GM18507 (cell line): ENCODE measurements at regions not wholly inside any gene's neighbourhood (a gene's known extent, or its start where the extent isn't known, plus 50 kb on each side); places are given as distances from the start of the nearest gene placed in this dataset.
"Not testable (repeated sequence)": the region's sequence is repeated elsewhere in the genome, so short reads cannot be mapped to it uniquely, and the experiment has no call there.

Source experiments
- DNase-seq: peaks from one replicate; pipeline ENCODE4 v3.0.0; 2011; ENCODE audit warnings: low read depth; ENCODE audit not compliant: insufficient read length; ENCODE audit errors: extremely low spot score
- FAIRE-seq: peaks from 2 replicates; lab custom pipeline; 2011; peaks lifted over from hg19 to GRCh38; lab: Jason Lieb, UNC

DNA sequence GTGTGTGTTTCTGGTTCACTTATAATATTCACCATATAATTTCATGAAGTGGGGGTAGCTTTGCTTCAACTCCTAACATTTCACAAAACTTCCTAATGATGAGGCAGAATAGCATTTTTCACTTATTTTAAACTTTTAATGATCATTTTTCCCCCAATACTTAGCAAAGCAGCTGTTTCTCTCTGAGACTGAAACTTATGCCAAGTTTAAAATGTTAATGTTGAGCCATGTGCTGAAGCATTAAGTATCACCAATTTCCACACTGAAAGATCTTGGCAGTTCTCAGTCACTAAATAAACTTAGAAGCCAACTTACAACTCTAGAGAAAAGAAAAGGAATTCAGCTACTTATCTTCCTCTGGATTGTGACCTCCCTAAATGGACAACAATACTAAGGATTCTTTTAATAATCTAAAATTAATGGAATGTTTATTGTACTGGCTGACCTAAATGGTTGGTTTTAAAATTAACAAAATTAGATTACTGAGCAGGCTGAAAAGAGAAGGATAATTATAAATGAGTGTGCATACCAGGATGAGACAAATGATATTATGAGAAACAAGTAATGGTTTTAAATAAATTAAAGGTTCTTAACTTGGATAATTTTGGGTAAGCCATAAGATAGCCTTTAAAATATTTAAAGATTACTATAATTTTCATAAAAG is 1429.4 kb upstream of the ADGRL3 start:
- DNase-seq (no peak), FAIRE-seq (no peak)

- DNase-seq (no peak), FAIRE-seq (no peak)
Measured at GRCh38 chr4:59772641-59773139, 1427.4 kb upstream of the ADGRL3 start.

GRCh38 chr4:59780271-59780670 is 1419.9 kb upstream of the ADGRL3 start:
- FAIRE-seq, DNase-seq: not testable (repeated sequence)

GRCh38 chr4:59805176-59805575 is 1395.0 kb upstream of the ADGRL3 start:
- FAIRE-seq, result no peak

GRCh38 chr4:59814402-59815010 is 1385.6 kb upstream of the ADGRL3 start:
- DNase-seq (no peak), FAIRE-seq (no peak)

More at GRCh38 chr4:59805176-59805575, 1395.0 kb upstream of the ADGRL3 start:
- DNase-seq, result no peak

DNA sequence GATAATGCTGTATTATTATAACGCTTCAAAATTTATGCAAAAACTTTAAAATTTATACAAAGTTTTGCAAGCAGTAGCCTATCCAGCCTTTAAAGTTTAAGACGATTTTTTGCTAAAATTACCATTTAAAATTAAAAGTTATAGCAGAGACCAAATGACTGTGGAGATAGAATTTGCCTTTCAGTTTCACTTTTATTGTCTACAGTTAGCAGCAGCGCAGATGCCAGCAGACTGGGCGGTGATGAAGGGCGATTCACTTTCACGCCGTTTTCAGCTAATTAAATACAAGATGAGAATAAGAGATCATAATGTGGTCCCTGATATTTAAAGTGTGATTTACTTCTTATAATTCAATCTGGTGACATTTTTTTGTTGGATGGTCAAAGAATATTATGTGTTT is 1381.5 kb upstream of the ADGRL3 start:
- FAIRE-seq, result no peak

DNA sequence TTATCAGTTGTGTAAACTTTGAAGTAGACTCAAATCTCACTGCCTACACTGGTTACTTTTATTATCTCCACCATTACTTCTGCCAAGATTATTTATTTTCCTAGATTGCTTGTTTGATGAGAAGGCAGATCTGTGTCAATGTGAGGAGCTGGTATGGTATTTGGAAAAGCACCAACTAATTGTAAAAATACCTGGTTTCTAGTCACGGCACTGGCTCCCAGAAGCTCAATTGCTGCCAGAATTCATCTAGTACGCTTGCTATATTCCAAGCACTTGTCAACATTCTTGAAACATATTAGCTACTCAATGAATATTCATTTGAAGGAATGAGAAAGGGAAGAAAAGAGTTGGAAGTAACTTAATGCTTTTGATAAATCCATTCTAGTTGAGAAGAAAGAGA is 1376.8 kb upstream of the ADGRL3 start:
- FAIRE-seq (no peak), DNase-seq (no peak)

More for the DNA sequence above, 1381.5 kb upstream of the ADGRL3 start:
- DNase-seq, result no peak

DNA sequence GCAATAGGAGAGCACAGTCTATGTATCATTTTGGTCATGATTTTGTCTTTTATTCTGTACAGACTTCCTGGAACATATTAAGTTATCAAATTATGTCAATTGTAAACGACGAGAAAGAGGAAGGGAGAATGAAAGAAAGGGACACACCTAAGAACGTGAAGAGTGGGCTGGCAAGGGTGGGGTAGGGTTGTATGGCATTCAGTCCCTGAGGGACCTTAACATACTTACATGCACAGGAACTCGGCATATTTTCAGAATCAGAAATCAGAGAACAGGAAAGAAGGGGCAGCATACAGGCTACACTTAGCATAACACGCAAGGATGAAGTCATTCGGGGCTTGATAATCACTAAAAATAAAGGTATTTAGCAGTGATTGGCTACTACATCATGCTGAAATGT is 1375.0 kb upstream of the ADGRL3 start:
- FAIRE-seq (no peak), DNase-seq (no peak)

DNA sequence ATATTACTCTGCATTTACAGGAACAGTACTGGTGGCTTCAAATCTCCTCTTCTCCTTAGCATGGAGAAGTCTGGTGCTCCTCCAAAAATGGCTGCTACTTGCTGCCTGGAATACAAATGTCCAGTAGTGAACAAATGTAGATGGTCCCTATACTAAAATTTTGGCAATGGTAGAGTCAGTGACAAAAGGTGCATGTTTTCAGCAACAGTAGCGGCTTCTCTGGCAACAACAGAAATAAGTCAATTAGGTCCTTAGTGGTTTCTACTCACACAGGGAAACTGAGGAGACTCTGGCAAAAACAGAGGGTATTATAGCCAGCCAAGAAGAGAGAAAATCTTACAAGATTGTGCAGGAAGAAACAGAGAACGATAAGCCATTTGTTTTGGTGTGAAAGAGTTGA is 1368.4 kb upstream of the ADGRL3 start:
- no peak for DNase-seq
- FAIRE-seq, result no peak

GRCh38 chr4:59834943-59835342 is 1365.2 kb upstream of the ADGRL3 start:
- no peak for FAIRE-seq
- DNase-seq, result no peak

DNA sequence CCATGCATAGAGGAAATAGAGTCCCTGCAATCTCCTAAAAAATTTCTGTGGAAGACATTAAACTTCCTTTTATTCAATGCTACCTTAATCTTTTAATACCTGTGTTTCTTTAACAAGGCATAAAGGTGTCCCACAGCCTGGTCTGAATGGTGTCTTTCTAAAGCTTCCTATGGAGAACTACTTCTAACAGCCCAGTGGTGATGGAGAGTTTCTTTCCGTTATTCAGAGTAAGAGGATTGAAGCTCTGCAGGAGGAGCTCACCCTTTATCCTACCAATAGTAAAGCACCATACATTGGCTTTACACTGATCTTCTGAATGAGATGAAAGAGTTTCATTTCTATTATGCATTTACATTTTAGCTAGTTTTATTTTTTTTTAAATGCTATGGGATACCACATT is 1362.4 kb upstream of the ADGRL3 start:
- FAIRE-seq, result no peak

GRCh38 chr4:59838236-59838635 is 1361.9 kb upstream of the ADGRL3 start:
- DNase-seq (no peak), FAIRE-seq (no peak)

More for the DNA sequence above, 1362.4 kb upstream of the ADGRL3 start:
- no peak for DNase-seq

DNA sequence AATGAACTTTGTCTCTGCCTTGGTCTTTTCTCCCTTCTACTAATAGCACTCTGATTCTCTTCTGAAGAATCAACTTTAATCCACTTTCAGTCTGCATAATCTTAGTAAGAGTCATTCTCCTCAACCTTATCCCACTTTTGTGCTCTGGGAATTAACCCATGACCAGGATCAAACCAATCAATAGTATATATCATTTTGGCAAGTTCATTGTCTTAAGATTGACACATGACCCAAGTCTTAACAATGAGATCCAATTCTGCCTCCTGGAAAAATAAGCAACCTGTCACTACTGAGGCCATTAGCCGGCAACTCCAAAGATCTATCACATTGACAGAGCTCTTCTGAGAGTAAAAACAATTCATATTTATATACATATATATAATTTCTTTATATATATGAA is 1358.4 kb upstream of the ADGRL3 start:
- DNase-seq, result no peak
- FAIRE-seq, result no peak

DNA sequence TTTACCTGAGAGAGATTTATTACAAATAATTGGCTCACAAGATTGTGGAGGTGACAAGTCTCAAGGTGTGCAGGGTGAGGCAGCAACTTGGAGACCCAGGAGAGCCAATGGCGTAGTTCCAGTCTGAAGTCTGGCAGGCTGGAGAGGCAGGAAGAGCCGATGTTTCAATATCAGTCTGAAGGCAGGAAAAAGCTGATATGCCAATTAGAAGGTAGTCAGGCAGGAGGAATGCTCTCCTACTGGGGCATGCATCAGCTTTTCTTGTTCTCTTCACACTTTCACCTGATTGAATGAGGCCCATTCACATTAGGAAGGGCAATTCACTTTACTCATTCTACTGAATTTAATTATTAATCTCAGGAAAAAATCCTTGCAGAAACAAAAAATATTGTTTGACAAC is 1351.7 kb upstream of the ADGRL3 start:
- FAIRE-seq, result no peak

GRCh38 chr4:59855630-59856352 is 1344.3 kb upstream of the ADGRL3 start:
- DNase-seq, result no peak
- FAIRE-seq, result no peak

More for the DNA sequence above, 1351.7 kb upstream of the ADGRL3 start:
- no peak for DNase-seq

DNA sequence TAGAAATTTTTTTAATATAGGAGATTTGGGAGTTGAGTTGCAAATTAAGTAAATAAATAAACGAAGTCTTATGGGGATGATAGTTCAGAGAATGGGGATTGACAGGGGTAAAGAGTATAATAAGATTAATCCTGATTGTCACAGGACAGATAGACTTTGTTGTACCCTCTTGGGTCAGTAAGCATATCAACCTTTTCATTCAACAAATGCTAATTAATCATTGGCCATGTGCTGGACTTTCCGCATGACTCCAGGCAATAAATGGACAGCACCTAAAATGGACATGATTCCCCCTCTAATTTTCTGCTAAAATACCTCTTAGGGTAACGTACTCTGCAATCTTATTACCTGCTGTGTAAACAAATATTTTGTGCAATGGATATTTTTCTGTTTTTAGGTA is 1331.1 kb upstream of the ADGRL3 start:
- DNase-seq (no peak), FAIRE-seq (no peak)

DNA sequence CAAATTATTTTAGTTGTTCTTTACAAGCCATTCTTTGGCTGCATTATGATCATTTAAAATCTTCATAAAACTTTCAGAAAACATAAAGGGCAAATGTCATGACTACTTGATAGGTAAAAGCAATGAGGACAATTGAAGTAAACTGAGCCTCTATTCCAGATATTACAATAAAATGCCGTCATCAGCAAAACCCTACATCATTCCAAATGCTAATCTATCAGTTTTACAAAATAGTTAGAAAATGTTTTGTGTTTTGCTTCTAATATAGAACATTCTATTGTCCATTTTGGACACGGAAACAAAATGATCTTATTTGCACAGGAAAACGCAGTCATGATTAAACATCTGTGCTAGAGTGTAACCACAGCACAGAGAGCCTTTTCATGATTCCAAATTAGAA is 1330.6 kb upstream of the ADGRL3 start:
- FAIRE-seq, result no peak

DNA sequence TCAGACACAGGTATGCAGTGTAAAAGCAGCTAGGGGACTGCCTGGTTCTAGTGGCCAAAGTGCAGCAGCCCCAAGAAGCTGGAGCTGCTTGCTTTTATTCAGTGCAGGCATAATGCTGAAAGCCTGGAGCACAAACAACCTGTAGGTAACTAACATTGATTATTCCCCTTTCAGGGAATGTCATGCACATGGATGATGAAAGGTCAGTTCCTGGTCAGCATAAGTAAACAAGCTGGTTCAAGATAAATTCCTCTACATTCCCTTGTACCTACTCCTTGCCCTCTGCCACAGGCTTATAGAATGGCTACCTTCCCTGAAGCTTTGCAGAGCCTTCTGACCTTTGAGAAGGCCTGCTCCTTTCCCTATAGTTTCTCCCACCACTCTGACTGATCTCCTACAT is 1318.5 kb upstream of the ADGRL3 start:
- FAIRE-seq, result no peak
- DNase-seq, result no peak

More for the DNA sequence above, 1330.6 kb upstream of the ADGRL3 start:
- DNase-seq, result no peak

GRCh38 chr4:59904331-59904730 is 1295.8 kb upstream of the ADGRL3 start:
- FAIRE-seq, result no peak
- DNase-seq, result no peak

DNA sequence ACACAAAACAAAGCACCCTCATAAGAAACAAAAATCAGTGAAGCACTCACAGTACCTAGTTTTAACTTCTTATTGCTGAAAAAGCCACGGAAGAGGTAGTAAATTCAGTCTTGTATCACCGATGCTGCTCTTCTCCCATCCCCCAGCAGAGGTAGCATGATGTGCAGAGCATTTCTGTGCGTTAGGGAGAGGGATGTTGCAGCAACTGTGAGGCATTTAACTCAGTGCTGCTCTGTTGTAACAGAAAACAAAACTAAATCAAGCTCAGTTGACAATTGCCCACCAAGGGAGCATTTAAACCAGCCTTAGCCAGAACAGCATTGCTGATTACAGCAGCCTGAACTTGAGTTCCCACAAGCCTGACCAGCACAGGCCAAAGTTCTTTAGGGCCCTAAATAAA is 1279.7 kb upstream of the ADGRL3 start:
- FAIRE-seq (no peak), DNase-seq (no peak)

DNA sequence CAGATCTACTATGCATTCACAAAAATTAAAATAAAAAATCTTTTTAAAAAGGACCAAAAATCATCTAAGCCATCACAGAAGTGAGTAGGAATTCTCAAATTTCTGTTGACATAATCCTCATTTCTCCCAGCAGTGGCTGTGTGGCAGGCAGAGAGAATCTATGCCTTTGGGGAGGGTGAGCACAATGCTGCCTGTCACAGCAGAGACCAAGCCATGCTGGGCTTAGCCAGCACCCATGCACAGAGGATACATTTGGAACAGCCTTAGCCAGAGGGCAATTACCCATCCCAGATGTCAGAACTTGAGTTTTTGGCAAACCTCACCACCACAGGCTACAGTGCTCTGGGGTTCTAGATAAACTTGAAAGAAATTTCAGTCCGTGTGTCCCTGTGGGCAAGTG is 1274.8 kb upstream of the ADGRL3 start:
- FAIRE-seq (no peak), DNase-seq (no peak)
